HG03095 (cell line): ENCODE measurements at regions not wholly inside any gene's neighbourhood (a gene's known extent, or its start where the extent isn't known, plus 50 kb on each side); places are given as distances from the start of the nearest gene placed in this dataset.

Experiments
- ATAC-seq: cut with Tn5 transposase; IDR thresholded peaks from one replicate; pipeline ENCODE4 v1.9.1; 2021; ENCODE audit warnings: moderate library complexity; ENCODE audit not compliant: unreplicated experiment

- ATAC-seq: peak; percentile 52
Observed at GRCh38 chr11:26134481-26135355, 197.2 kb upstream of the ANO3 start.

- ATAC-seq: no peak
Observed at GRCh38 chr11:26137651-26138050, 194.3 kb upstream of the ANO3 start.

- ATAC-seq: no peak
Observed at GRCh38 chr11:26142891-26143290, 189.0 kb upstream of the ANO3 start.

- ATAC-seq: no peak
Observed at GRCh38 chr11:26143566-26144290, 188.2 kb upstream of the ANO3 start.

- ATAC-seq: no peak
Observed at GRCh38 chr11:26144291-26144690, 187.6 kb upstream of the ANO3 start.

GRCh38 chr11:26144911-26145310, 187.0 kb upstream of the ANO3 start:
- no peak for ATAC-seq

- ATAC-seq: no peak
Observed at GRCh38 chr11:26149585-26149984, 182.3 kb upstream of the ANO3 start.

GRCh38 chr11:26150031-26150430, 181.9 kb upstream of the ANO3 start:
- no peak for ATAC-seq

GRCh38 chr11:26158251-26158650, 173.7 kb upstream of the ANO3 start:
- ATAC-seq: no peak

GRCh38 chr11:26162291-26162690, 169.6 kb upstream of the ANO3 start:
- no peak for ATAC-seq

GRCh38 chr11:26186389-26186788, 145.5 kb upstream of the ANO3 start:
- no peak for ATAC-seq

GRCh38 chr11:26187639-26188038, 144.3 kb upstream of the ANO3 start:
- ATAC-seq: no peak

GRCh38 chr11:26188554-26188953, 143.4 kb upstream of the ANO3 start:
- no peak for ATAC-seq

- ATAC-seq: no peak
Observed at GRCh38 chr11:26191193-26191592, 140.7 kb upstream of the ANO3 start.

GRCh38 chr11:26193694-26194365, 138.1 kb upstream of the ANO3 start:
- no peak for ATAC-seq

- no peak for ATAC-seq
Observed at GRCh38 chr11:26194881-26195280, 137.0 kb upstream of the ANO3 start.

- no peak for ATAC-seq
Observed at GRCh38 chr11:26198532-26199096, 133.3 kb upstream of the ANO3 start.

- ATAC-seq: no peak
Observed at GRCh38 chr11:26199331-26200095, 132.4 kb upstream of the ANO3 start.

- ATAC-seq: no peak
Observed at GRCh38 chr11:26201411-26201810, 130.5 kb upstream of the ANO3 start.

GRCh38 chr11:26202754-26203153, 129.2 kb upstream of the ANO3 start:
- ATAC-seq: no peak

- no peak for ATAC-seq
Observed at GRCh38 chr11:26204101-26204500, 127.8 kb upstream of the ANO3 start.
